ENCODE measurements at regions not wholly inside any gene's neighbourhood (a gene's known extent, or its start where the extent isn't known, plus 50 kb on each side); places are given as distances from the start of the nearest gene placed in this dataset.
"Not testable (repeated sequence)": the region's sequence is repeated elsewhere in the genome, so short reads cannot be mapped to it uniquely, and the experiment has no call there.

- Histone ChIP-seq H3K27ac (ENCODE audit: low read depth in 2 of 2, low read length in 2 of 2) (no peak overlapping the region), H3K9me3 (ENCODE audit: control insufficient read depth in 2 of 2, low read length in 2 of 2) (no peaks in the 10 kb centered on the region), H3K4me1 (ENCODE audit: control insufficient read depth in 2 of 2, insufficient read depth in 2 of 2, low read length in 2 of 2) (no peaks in the 10 kb centered on the region), H3K27me3 (ENCODE audit: control insufficient read depth in 2 of 2, insufficient read depth in 2 of 2, low read length in 2 of 2) (no peaks in the 10 kb centered on the region), H3K4me3 (ENCODE audit: low read length in 2 of 2) (no peak overlapping the region), H3K9ac (ENCODE audit: low read depth in 1 of 2, low read length in 2 of 2) (no peak overlapping the region), H3K36me3 (ENCODE audit: control insufficient read depth in 2 of 2, insufficient read depth in 2 of 2, low read length in 2 of 2) (no peaks in the 10 kb centered on the region)
Observed at GRCh38 chr2:37575780-37576179, 95.7 kb downstream of the CDC42EP3 start.

DNA sequence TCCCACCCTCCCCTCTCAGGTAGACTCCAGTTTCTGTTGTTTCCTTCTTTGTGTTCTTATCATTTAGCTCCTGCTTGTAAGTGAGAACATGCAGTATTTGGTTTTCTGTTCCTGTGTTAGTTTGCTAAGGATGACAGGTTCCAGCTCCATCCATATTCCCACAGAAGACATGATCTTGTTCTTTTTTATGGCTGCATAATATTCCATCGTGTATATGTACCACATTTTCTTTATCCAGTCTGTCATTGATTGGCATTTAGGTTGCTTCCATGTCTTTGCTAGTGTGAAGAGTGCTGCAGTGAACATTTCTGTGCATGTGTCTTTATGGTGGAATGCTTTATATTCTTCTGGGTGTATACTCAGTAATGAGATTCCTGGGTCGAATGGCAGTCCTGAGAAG is 95.2 kb downstream of the CDC42EP3 start:
- not testable (repeated sequence) for H3K4me3 ChIP-seq (ENCODE audit: low read length in 2 of 2); H3K36me3 ChIP-seq (ENCODE audit: control insufficient read depth in 2 of 2, insufficient read depth in 2 of 2, low read length in 2 of 2); H3K27ac ChIP-seq (ENCODE audit: low read depth in 2 of 2, low read length in 2 of 2); H3K9me3 ChIP-seq (ENCODE audit: control insufficient read depth in 2 of 2, low read length in 2 of 2); H3K27me3 ChIP-seq (ENCODE audit: control insufficient read depth in 2 of 2, insufficient read depth in 2 of 2, low read length in 2 of 2); H3K4me1 ChIP-seq (ENCODE audit: control insufficient read depth in 2 of 2, insufficient read depth in 2 of 2, low read length in 2 of 2); H3K9ac ChIP-seq (ENCODE audit: low read depth in 1 of 2, low read length in 2 of 2)

GRCh38 chr2:37576831-37577230 is 94.6 kb downstream of the CDC42EP3 start:
- Histone ChIP-seq H3K4me1 (ENCODE audit: control insufficient read depth in 2 of 2, insufficient read depth in 2 of 2, low read length in 2 of 2) (no peaks in the 10 kb centered on the region), H3K27me3 (ENCODE audit: control insufficient read depth in 2 of 2, insufficient read depth in 2 of 2, low read length in 2 of 2) (no peaks in the 10 kb centered on the region), H3K27ac (ENCODE audit: low read depth in 2 of 2, low read length in 2 of 2) (no peak overlapping the region), H3K9me3 (ENCODE audit: control insufficient read depth in 2 of 2, low read length in 2 of 2) (no peaks in the 10 kb centered on the region), H3K4me3 (ENCODE audit: low read length in 2 of 2) (no peak overlapping the region), H3K9ac (ENCODE audit: low read depth in 1 of 2, low read length in 2 of 2) (no peak overlapping the region), H3K36me3 (ENCODE audit: control insufficient read depth in 2 of 2, insufficient read depth in 2 of 2, low read length in 2 of 2) (no peaks in the 10 kb centered on the region)

DNA sequence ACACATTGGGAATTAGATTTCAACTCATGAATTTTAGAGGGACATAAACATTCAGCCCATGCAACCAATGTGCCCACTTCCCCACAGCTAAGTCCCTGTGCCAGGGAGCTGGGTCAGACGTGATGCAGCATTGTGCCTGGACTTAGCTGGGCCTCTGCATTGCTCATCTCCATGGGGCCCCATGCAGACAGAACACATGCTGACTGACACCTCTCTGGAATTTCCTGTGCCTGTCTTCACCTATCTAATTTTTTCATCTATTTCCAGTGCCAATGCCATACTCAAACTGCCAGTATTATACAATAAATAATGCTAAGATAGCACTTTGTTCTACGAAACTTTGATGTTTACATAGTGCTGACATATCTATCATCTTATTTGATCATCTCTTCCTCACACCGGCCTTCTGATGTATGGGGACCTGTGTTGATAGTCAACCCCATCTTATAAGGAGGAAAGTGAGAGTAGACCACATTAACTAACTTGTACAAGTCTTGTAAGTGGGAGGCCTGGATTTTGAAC is 92.2 kb downstream of the CDC42EP3 start:
- no peak overlapping the region for H3K27ac ChIP-seq (ENCODE audit: low read depth in 2 of 2, low read length in 2 of 2)
- H3K36me3 ChIP-seq (ENCODE audit: control insufficient read depth in 2 of 2, insufficient read depth in 2 of 2, low read length in 2 of 2): no peaks in the 10 kb centered on the region
- no peak overlapping the region for H3K4me3 ChIP-seq (ENCODE audit: low read length in 2 of 2)
- H3K4me1 ChIP-seq (ENCODE audit: control insufficient read depth in 2 of 2, insufficient read depth in 2 of 2, low read length in 2 of 2): peaks cover under 1 to 6% of the 10 kb centered on the region in 2 donors
- H3K27me3 ChIP-seq (ENCODE audit: control insufficient read depth in 2 of 2, insufficient read depth in 2 of 2, low read length in 2 of 2): no peaks in the 10 kb centered on the region
- H3K9me3 ChIP-seq (ENCODE audit: control insufficient read depth in 2 of 2, low read length in 2 of 2): no peaks in the 10 kb centered on the region
- no peak overlapping the region for H3K9ac ChIP-seq (ENCODE audit: low read depth in 1 of 2, low read length in 2 of 2)

DNA sequence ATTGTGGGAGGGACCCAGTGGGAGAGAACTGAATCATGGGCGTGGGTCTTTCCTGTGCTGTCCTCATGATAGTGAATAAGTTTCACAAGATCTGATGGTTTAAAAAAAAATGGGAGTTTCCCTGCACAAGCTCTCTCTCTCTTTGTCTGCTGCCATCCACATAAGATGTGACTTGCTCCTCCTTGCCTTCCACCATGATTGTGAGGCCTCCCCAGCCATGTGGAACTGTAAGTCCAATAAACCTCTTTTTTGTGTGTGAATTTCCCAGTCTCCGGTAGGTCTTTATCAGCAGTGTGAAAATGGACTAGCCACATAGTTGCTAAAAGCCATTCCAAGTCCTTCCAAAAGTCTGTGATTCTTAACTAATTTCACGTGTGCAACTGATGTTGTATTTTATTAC is 91.5 kb downstream of the CDC42EP3 start:
- not testable (repeated sequence) for H3K9ac ChIP-seq (ENCODE audit: low read depth in 1 of 2, low read length in 2 of 2); H3K27ac ChIP-seq (ENCODE audit: low read depth in 2 of 2, low read length in 2 of 2); H3K4me3 ChIP-seq (ENCODE audit: low read length in 2 of 2); H3K9me3 ChIP-seq (ENCODE audit: control insufficient read depth in 2 of 2, low read length in 2 of 2); H3K36me3 ChIP-seq (ENCODE audit: control insufficient read depth in 2 of 2, insufficient read depth in 2 of 2, low read length in 2 of 2); H3K27me3 ChIP-seq (ENCODE audit: control insufficient read depth in 2 of 2, insufficient read depth in 2 of 2, low read length in 2 of 2)
- peaks cover 4 to 11% of the 10 kb centered on the region in 2 donors for H3K4me1 ChIP-seq (ENCODE audit: control insufficient read depth in 2 of 2, insufficient read depth in 2 of 2, low read length in 2 of 2)

DNA sequence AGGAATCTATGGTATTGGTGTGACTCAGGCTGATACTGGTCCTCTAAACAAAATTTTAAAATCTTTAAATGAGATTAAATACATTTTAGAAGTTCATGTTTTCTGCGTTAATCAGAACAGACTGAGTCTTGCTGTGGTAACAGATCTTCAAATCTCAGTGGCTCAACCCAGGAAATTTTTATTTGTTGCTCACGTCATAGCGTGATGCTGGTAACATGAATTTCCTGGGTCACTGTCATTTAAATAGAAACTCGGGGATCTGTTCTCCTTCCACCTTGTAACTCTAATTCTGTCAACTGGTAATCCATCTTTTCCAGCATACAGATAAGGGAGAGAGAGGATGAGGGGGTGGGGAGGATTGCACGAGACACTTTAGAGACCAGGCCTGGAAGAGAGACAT is 90.0 kb downstream of the CDC42EP3 start:
- Histone ChIP-seq H3K27ac (ENCODE audit: low read depth in 2 of 2, low read length in 2 of 2) (no peak overlapping the region), H3K36me3 (ENCODE audit: control insufficient read depth in 2 of 2, insufficient read depth in 2 of 2, low read length in 2 of 2) (no peaks in the 10 kb centered on the region), H3K4me3 (ENCODE audit: low read length in 2 of 2) (no peak overlapping the region), H3K9ac (ENCODE audit: low read depth in 1 of 2, low read length in 2 of 2) (no peak overlapping the region), H3K27me3 (ENCODE audit: control insufficient read depth in 2 of 2, insufficient read depth in 2 of 2, low read length in 2 of 2) (no peaks in the 10 kb centered on the region), H3K9me3 (ENCODE audit: control insufficient read depth in 2 of 2, low read length in 2 of 2) (no peaks in the 10 kb centered on the region), H3K4me1 (ENCODE audit: control insufficient read depth in 2 of 2, insufficient read depth in 2 of 2, low read length in 2 of 2) (peaks cover 13 to 25% of the 10 kb centered on the region in 2 donors)

- H3K4me1 ChIP-seq (ENCODE audit: control insufficient read depth in 2 of 2, insufficient read depth in 2 of 2, low read length in 2 of 2): peaks cover 20 to 32% of the 10 kb centered on the region in 2 donors
- no peaks in the 10 kb centered on the region for H3K27me3 ChIP-seq (ENCODE audit: control insufficient read depth in 2 of 2, insufficient read depth in 2 of 2, low read length in 2 of 2)
- H3K9ac ChIP-seq (ENCODE audit: low read depth in 1 of 2, low read length in 2 of 2): no peak overlapping the region
- peak overlapping the region in 1 of 2 donors; percentile 17 for H3K27ac ChIP-seq (ENCODE audit: low read depth in 2 of 2, low read length in 2 of 2)
- H3K9me3 ChIP-seq (ENCODE audit: control insufficient read depth in 2 of 2, low read length in 2 of 2): no peaks in the 10 kb centered on the region
- H3K4me3 ChIP-seq (ENCODE audit: low read length in 2 of 2): peak overlapping the region in 1 of 2 donors; percentile 10
- no peaks in the 10 kb centered on the region for H3K36me3 ChIP-seq (ENCODE audit: control insufficient read depth in 2 of 2, insufficient read depth in 2 of 2, low read length in 2 of 2)
Observed at GRCh38 chr2:37582481-37583220, 88.8 kb downstream of the CDC42EP3 start.

GRCh38 chr2:37583402-37583801 is 88.0 kb downstream of the CDC42EP3 start:
- no peaks in the 10 kb centered on the region for H3K9me3 ChIP-seq (ENCODE audit: control insufficient read depth in 2 of 2, low read length in 2 of 2)
- no peak overlapping the region for H3K9ac ChIP-seq (ENCODE audit: low read depth in 1 of 2, low read length in 2 of 2)
- no peaks in the 10 kb centered on the region for H3K27me3 ChIP-seq (ENCODE audit: control insufficient read depth in 2 of 2, insufficient read depth in 2 of 2, low read length in 2 of 2)
- no peak overlapping the region for H3K27ac ChIP-seq (ENCODE audit: low read depth in 2 of 2, low read length in 2 of 2)
- peaks cover 20 to 40% of the 10 kb centered on the region in 2 donors for H3K4me1 ChIP-seq (ENCODE audit: control insufficient read depth in 2 of 2, insufficient read depth in 2 of 2, low read length in 2 of 2)
- no peaks in the 10 kb centered on the region for H3K36me3 ChIP-seq (ENCODE audit: control insufficient read depth in 2 of 2, insufficient read depth in 2 of 2, low read length in 2 of 2)
- H3K4me3 ChIP-seq (ENCODE audit: low read length in 2 of 2): no peak overlapping the region

- no peaks in the 10 kb centered on the region for H3K9me3 ChIP-seq (ENCODE audit: control insufficient read depth in 2 of 2, low read length in 2 of 2)
- no peak overlapping the region for H3K27ac ChIP-seq (ENCODE audit: low read depth in 2 of 2, low read length in 2 of 2)
- H3K9ac ChIP-seq (ENCODE audit: low read depth in 1 of 2, low read length in 2 of 2): no peak overlapping the region
- H3K27me3 ChIP-seq (ENCODE audit: control insufficient read depth in 2 of 2, insufficient read depth in 2 of 2, low read length in 2 of 2): no peaks in the 10 kb centered on the region
- peaks cover 20 to 41% of the 10 kb centered on the region in 2 donors for H3K4me1 ChIP-seq (ENCODE audit: control insufficient read depth in 2 of 2, insufficient read depth in 2 of 2, low read length in 2 of 2)
- H3K36me3 ChIP-seq (ENCODE audit: control insufficient read depth in 2 of 2, insufficient read depth in 2 of 2, low read length in 2 of 2): no peaks in the 10 kb centered on the region
- H3K4me3 ChIP-seq (ENCODE audit: low read length in 2 of 2): no peak overlapping the region
Observed at GRCh38 chr2:37583867-37584266, 87.6 kb downstream of the CDC42EP3 start.

- Histone ChIP-seq H3K27ac (ENCODE audit: low read depth in 2 of 2, low read length in 2 of 2) (peak overlapping the region; percentile 64 to 69), H3K27me3 (ENCODE audit: control insufficient read depth in 2 of 2, insufficient read depth in 2 of 2, low read length in 2 of 2) (no peaks in the 10 kb centered on the region), H3K36me3 (ENCODE audit: control insufficient read depth in 2 of 2, insufficient read depth in 2 of 2, low read length in 2 of 2) (no peaks in the 10 kb centered on the region), H3K4me3 (ENCODE audit: low read length in 2 of 2) (peak overlapping the region; percentile 37 to 51), H3K9ac (ENCODE audit: low read depth in 1 of 2, low read length in 2 of 2) (peak overlapping the region in 1 of 2 donors; percentile 27), H3K9me3 (ENCODE audit: control insufficient read depth in 2 of 2, low read length in 2 of 2) (no peaks in the 10 kb centered on the region), H3K4me1 (ENCODE audit: control insufficient read depth in 2 of 2, insufficient read depth in 2 of 2, low read length in 2 of 2) (peaks cover 20 to 43% of the 10 kb centered on the region in 2 donors)
Observed at GRCh38 chr2:37585295-37585908, 86.0 kb downstream of the CDC42EP3 start.
